ENCODE measurements at regions not wholly inside any gene's neighbourhood (a gene's known extent, or its start where the extent isn't known, plus 50 kb on each side); places are given as distances from the start of the nearest gene placed in this dataset.

DNA sequence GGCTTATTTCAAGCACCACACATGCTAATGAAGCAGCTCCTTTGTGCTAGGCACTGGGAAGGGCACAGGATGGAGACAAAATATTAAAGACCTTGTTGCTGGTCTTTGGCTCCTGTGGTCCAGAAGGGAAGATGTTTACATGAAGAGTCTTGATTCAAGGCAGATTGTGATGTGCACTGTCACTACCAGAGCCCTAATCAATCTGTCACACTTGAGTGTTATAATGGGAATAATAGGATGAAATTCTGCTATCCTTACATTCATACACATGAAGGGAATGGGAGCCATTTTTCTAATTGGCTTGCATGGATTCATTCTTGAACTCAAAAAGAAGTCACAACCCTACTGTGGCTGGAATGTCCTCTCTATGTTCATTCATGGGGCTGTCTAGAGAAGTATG lies 203.0 kb downstream of the SEC61B start:
- DNase-seq (ENCODE audit: low read depth) = no peak
- no peak overlapping the region for H3K4me3 ChIP-seq (ENCODE audit: low read length)
- TF ChIP-seq, protein P1, sequence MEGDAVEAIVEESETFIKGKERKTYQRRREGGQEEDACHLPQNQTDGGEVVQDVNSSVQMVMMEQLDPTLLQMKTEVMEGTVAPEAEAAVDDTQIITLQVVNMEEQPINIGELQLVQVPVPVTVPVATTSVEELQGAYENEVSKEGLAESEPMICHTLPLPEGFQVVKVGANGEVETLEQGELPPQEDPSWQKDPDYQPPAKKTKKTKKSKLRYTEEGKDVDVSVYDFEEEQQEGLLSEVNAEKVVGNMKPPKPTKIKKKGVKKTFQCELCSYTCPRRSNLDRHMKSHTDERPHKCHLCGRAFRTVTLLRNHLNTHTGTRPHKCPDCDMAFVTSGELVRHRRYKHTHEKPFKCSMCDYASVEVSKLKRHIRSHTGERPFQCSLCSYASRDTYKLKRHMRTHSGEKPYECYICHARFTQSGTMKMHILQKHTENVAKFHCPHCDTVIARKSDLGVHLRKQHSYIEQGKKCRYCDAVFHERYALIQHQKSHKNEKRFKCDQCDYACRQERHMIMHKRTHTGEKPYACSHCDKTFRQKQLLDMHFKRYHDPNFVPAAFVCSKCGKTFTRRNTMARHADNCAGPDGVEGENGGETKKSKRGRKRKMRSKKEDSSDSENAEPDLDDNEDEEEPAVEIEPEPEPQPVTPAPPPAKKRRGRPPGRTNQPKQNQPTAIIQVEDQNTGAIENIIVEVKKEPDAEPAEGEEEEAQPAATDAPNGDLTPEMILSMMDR (conservative IDR thresholded peaks at IDR 0.05; ENCODE audit: low read depth, low read length) = no peak

DNA sequence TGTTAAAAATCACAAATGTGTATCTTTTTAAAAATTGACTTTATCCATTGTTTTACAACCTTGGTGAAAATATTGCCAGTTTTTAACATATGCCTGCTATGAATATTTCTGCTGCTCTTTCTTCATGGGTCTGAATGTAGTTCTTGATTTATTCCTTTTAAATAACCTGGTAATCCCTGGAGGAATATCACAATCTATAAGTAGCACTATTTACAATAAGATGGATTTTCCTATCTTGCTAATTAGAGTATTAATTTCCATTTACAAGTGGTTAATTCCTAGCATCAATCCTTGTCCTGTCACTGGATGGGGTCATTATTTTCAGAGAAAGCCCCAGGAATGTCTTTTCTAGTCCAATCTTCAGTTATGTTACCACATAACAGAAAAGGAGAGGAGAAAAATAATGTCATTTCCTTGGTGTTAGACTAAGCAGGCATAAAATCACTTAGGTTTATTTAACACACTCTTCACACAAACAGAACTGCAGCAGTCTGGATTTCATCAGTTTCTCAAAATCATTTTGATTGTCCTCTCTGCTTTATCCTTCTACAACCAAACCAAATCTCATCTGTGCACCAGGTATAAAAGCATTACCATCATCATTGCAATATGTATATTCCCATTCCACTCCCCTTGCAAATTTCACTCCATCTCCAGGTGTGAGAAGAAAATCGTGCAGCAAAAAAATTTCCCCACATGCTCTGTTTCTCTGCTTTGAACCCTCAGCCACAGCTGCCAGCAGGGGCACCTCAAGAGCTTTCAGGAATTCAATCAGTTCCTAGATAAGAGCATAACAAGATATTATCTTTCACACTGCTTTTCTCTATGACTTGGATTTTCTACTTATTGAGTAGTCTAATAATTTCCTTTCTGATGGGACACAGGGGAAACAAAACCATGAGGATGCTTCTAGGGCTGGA lies 204.1 kb downstream of the SEC61B start:
- TF ChIP-seq, protein P1 (conservative IDR thresholded peaks at IDR 0.05; ENCODE audit: low read depth, low read length) = no peak
- DNase-seq (ENCODE audit: low read depth) = no peak
- no peak overlapping the region for H3K4me3 ChIP-seq (ENCODE audit: low read length)

DNA sequence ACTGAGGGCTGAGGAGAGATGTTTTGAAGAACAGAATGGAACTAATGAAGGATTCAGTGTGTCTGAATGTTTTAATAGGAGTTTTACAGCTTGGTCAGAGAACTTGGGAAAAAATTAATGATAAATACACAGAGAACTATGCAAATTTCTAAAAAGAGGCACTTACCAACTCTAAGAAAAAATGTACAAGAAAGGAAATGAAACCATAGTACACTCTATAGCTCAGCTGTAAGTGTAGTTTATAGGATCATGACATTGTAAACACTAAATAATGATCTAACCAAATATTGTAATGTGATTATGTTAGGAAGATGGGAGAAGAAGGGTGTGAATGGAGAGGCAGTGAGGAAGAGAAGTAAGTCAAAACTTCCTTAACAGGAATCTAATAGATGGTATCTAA lies 205.2 kb downstream of the SEC61B start:
- TF ChIP-seq, protein P1 (conservative IDR thresholded peaks at IDR 0.05; ENCODE audit: low read depth, low read length) = no peak
- no peak for DNase-seq (ENCODE audit: low read depth)
- no peak overlapping the region for H3K4me3 ChIP-seq (ENCODE audit: low read length)

DNA sequence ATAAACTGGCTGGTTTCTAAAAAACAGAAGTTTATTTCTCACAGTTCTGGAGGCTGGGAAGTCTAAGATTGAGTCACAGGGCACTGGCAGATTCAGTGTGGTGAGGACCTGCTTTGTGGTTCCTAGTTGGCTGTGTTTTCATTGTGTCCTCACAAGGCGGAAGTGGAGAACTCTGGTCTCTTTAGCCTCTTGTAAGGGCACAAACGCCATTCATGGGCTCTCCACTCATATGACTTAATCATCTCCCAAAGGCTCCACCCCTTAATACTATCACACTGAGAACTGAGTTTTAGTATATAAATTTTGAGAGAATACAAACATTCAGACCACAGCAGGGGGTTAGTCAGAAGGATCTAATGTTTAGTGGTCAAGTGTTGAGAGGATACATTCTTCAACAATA lies 208.2 kb downstream of the SEC61B start:
- TF ChIP-seq, protein P1 (conservative IDR thresholded peaks at IDR 0.05; ENCODE audit: low read depth, low read length) = no peak
- DNase-seq (ENCODE audit: low read depth) = no peak
- H3K4me3 ChIP-seq (ENCODE audit: low read length) = no peak overlapping the region

DNA sequence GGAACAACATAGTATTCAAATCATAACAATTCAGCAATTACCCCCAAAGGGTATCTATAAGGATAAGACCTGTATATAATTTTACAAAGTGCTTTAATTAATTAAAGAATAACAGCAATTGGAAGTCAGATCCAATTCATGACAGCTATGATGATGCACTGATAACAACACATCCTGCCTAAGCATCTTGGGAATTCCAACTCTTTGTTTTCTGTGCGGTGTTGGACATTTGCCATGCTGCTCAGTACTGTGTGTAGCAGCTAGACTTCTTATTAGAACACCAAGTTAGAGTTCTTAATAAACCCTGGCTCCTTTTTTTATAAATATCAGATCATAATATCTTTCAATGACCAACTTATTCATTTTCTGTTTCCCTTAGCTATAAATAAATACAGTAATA lies 209.0 kb downstream of the SEC61B start:
- DNase-seq (ENCODE audit: low read depth) = peak; percentile 52
- TF ChIP-seq, protein P1 (conservative IDR thresholded peaks at IDR 0.05; ENCODE audit: low read depth, low read length) = no peak
- H3K4me3 ChIP-seq (ENCODE audit: low read length) = no peak overlapping the region

DNA sequence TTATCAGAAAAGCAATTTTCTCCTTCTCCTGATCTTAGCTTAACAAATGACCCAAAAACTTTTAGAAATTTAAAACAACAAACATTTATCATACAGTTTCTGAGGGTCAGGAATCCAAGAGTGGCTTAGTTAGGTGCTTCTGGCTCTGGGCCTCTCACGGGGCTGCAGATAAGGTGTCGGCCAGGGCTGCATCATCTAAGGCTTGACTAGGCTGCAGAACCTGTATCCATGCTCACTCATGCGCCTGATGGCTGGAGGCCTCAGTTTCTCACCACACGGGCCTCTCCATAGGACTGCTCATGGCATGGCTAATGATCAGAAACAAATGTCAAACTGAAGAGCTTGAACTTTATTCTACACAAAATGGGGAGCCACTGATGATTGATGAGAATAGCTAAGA lies 210.0 kb downstream of the SEC61B start:
- TF ChIP-seq, protein P1 (conservative IDR thresholded peaks at IDR 0.05; ENCODE audit: low read depth, low read length) = no peak
- H3K4me3 ChIP-seq (ENCODE audit: low read length) = no peak overlapping the region
- DNase-seq (ENCODE audit: low read depth) = no peak

DNA sequence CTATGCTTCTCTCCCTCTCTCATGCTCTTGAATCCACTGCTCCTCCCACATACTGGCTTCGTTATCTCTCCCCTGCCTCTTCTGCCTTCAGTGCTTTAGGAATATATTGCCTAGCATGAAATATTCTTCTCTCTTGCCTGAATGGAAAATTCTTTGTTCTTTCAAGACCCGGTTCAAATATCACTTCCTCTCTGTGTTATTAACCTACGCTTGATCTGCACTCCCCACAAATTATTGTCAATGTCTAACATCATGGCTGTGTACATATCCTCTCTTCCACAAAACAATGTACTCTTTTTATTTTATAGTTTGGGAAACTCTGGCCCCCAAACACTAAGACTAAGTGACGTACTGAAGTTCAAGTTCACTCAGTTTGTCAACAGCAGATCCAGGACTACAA lies 211.0 kb downstream of the SEC61B start:
- no peak for DNase-seq (ENCODE audit: low read depth)
- no peak overlapping the region for H3K4me3 ChIP-seq (ENCODE audit: low read length)
- TF ChIP-seq, protein P1 (conservative IDR thresholded peaks at IDR 0.05; ENCODE audit: low read depth, low read length) = no peak
